GM23248 (cell line): ENCODE measurements at regions not wholly inside any gene's neighbourhood (a gene's known extent, or its start where the extent isn't known, plus 50 kb on each side); places are given as distances from the start of the nearest gene placed in this dataset.

ENCODE experiments used
- EZH2 ChIP-seq: fragments of 200-600 bp; sonication (generic); IDR thresholded peaks from 2 replicates; pipeline ENCODE4 v1.6.1; 2018; ENCODE audit warnings: antibody characterized with exemption, mild to moderate bottlenecking; ENCODE audit not compliant: insufficient read depth, poor library complexity, severe bottlenecking
- EZH2phosphoT487 ChIP-seq: fragments of 200-600 bp; sonication (generic); IDR thresholded peaks from 2 replicates; pipeline ENCODE4 v1.6.1; 2018; ENCODE audit warnings: antibody characterized with exemption, moderate library complexity, mild to moderate bottlenecking, low read depth; ENCODE audit not compliant: insufficient read depth

- TF ChIP-seq EZH2phosphoT487 (no peak), EZH2 (no peak)
These were observed 777.6 kb downstream of the PLOD2 start for GRCh38 chr3:145383416-145383815.
